ENCODE measurements at regions not wholly inside any gene's neighbourhood (a gene's known extent, or its start where the extent isn't known, plus 50 kb on each side); places are given as distances from the start of the nearest gene placed in this dataset.

DNA sequence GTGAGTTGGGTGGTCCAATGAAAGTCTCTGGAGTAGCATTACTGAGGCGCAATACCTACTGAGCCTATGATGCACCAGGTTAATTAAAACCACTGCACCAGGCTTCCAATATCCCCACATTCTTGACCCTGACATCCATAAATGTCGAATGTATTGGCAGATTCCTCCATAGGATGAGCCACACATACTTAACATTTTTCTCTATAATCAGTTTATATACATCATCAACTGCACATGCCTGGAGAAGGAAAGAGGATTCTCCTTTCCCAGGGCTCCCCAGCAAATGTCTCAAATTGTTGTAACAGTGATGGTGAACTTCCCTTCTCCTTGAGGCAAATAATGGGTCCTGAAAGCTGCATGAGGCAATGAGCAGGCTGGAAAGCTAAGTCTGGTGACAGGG, 82.3 kb upstream of the LPP start:
- no peak for DNase-seq
- Mint-ChIP-seq H3K27me3 (ENCODE audit: insufficient read depth, unreplicated experiment) (no peaks in the 10 kb centered on the region), H3K4me3 (ENCODE audit: unreplicated experiment) (no peak overlapping the region), H3K36me3 (ENCODE audit: insufficient read depth, unreplicated experiment) (no peaks in the 10 kb centered on the region), H3K27ac (ENCODE audit: unreplicated experiment) (no peak overlapping the region), H3K4me1 (ENCODE audit: low read depth, unreplicated experiment) (no peaks in the 10 kb centered on the region), H3K9me3 (ENCODE audit: unreplicated experiment) (no peaks in the 10 kb centered on the region)
- Histone ChIP-seq H3K4me3 (ENCODE audit: low read depth, low read length) (no peak overlapping the region), H3K9me3 (no peaks in the 10 kb centered on the region), H3K4me1 (peaks cover 10% of the 10 kb centered on the region; the same call in 1 of the 2 replicates), H3K27me3 (replicated peaks; ENCODE audit: control insufficient read depth, insufficient read depth, low read length) (no peaks in the 10 kb centered on the region), H3K36me3 (ENCODE audit: control insufficient read depth, insufficient read depth, low read length) (no peaks in the 10 kb centered on the region)
- ChIA-PET CTCF (no interaction called here), POLR2A (no interaction called here)
- TF ChIP-seq CTCF (IDR thresholded peaks at IDR 0.05; ENCODE audit: insufficient read depth in 1 of 2, low read depth in 1 of 2, low read length in 1 of 2, severe bottlenecking in 1 of 2, unreplicated experiment in 1 of 2): no peak
- no TSS peak for BruUV-seq (replicated peaks)
- intact Hi-C loops (cut with micrococcal nuclease; ENCODE audit: unreplicated experiment): no loop called here

- no peaks in the 10 kb centered on the region for H3K27me3 Mint-ChIP-seq (ENCODE audit: insufficient read depth, unreplicated experiment)
- peaks cover 10% of the 10 kb centered on the region; the same call in 1 of the 2 replicates for H3K4me1 ChIP-seq
- DNase-seq: no peak
- ChIA-PET POLR2A (no interaction called here), CTCF (no interaction called here)
- no peak overlapping the region for H3K27ac Mint-ChIP-seq (ENCODE audit: unreplicated experiment)
- no TSS peak for BruUV-seq (replicated peaks)
- H3K27me3 ChIP-seq (replicated peaks; ENCODE audit: control insufficient read depth, insufficient read depth, low read length): no peaks in the 10 kb centered on the region
- no peak overlapping the region for H3K4me3 ChIP-seq (ENCODE audit: low read depth, low read length)
- peaks cover 8% of the 10 kb centered on the region; the same call in 1 of the 2 replicates for H3K9me3 ChIP-seq
- no peak for TF ChIP-seq CTCF (IDR thresholded peaks at IDR 0.05; ENCODE audit: insufficient read depth in 1 of 2, low read depth in 1 of 2, low read length in 1 of 2, severe bottlenecking in 1 of 2, unreplicated experiment in 1 of 2)
- no peak overlapping the region for H3K4me3 Mint-ChIP-seq (ENCODE audit: unreplicated experiment)
- no peaks in the 10 kb centered on the region for H3K36me3 Mint-ChIP-seq (ENCODE audit: insufficient read depth, unreplicated experiment)
- H3K36me3 ChIP-seq (ENCODE audit: control insufficient read depth, insufficient read depth, low read length): no peaks in the 10 kb centered on the region
- H3K9me3 Mint-ChIP-seq (ENCODE audit: unreplicated experiment): peaks cover 10% of the 10 kb centered on the region
- H3K4me1 Mint-ChIP-seq (ENCODE audit: low read depth, unreplicated experiment): peaks cover 6% of the 10 kb centered on the region
- intact Hi-C loops (cut with micrococcal nuclease; ENCODE audit: unreplicated experiment): no loop called here
These were observed 77.8 kb upstream of the LPP start for GRCh38 chr3:188076176-188076575.

DNA sequence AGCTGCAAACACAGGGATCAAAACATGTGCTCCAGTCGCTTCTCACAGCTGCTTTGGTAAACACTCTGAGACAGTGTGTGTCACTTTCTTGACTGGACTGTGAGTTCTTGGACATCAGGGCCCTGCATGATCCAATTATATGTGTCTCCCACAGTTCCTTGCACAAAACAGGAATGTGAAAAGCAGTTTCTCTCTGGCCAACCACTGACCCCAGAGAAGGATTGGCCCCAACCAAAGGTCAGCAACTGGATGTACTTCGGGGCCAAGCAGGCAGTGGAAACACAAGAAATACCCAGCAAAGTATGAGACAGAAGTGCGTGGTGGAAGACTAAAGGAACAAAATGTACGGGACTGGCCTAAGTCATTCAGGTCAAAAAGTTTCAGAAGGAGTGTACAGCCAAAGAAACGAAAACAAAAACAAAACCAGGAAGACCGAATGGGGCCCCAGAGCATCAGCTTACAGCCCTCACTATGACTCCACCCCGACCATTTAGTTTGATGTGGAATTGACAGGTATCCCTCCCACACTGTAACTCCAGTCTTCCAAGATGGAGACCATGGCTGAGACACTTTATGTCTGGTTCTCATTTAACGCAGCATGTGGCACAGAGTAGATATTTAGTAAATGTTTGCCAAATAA, 76.7 kb upstream of the LPP start:
- intact Hi-C loops (cut with micrococcal nuclease; ENCODE audit: unreplicated experiment): no loop called here
- H3K4me1 Mint-ChIP-seq (ENCODE audit: low read depth, unreplicated experiment): peaks cover 15% of the 10 kb centered on the region
- ChIA-PET POLR2A (interaction anchor here (1.1 kb wide), 1 partner anchor 75 kb away, joined by 4 read pairs; no protein-coding TSS in a partner anchor), CTCF (no interaction called here)
- BruUV-seq (replicated peaks): no TSS peak
- Histone ChIP-seq H3K4me3 (ENCODE audit: low read depth, low read length) (no peak overlapping the region), H3K9me3 (peaks cover 8% of the 10 kb centered on the region; the same call in 1 of the 2 replicates), H3K36me3 (ENCODE audit: control insufficient read depth, insufficient read depth, low read length) (no peaks in the 10 kb centered on the region; the same call in 1 of the 2 replicates), H3K4me1 (peaks cover 19% of the 10 kb centered on the region), H3K27me3 (replicated peaks; ENCODE audit: control insufficient read depth, insufficient read depth, low read length) (no peaks in the 10 kb centered on the region)
- TF ChIP-seq CTCF (IDR thresholded peaks at IDR 0.05; ENCODE audit: insufficient read depth in 1 of 2, low read depth in 1 of 2, low read length in 1 of 2, severe bottlenecking in 1 of 2, unreplicated experiment in 1 of 2): no peak
- no peaks in the 10 kb centered on the region for H3K27me3 Mint-ChIP-seq (ENCODE audit: insufficient read depth, unreplicated experiment)
- no peak overlapping the region for H3K27ac Mint-ChIP-seq (ENCODE audit: unreplicated experiment)
- H3K9me3 Mint-ChIP-seq (ENCODE audit: unreplicated experiment): peaks cover 10% of the 10 kb centered on the region
- H3K36me3 Mint-ChIP-seq (ENCODE audit: insufficient read depth, unreplicated experiment): no peaks in the 10 kb centered on the region
- no peak overlapping the region for H3K4me3 Mint-ChIP-seq (ENCODE audit: unreplicated experiment)
- no peak for DNase-seq

Data from Caco-2 (cell line).